ENCODE measurements at regions not wholly inside any gene's neighbourhood (a gene's known extent, or its start where the extent isn't known, plus 50 kb on each side); places are given as distances from the start of the nearest gene placed in this dataset.

DNA sequence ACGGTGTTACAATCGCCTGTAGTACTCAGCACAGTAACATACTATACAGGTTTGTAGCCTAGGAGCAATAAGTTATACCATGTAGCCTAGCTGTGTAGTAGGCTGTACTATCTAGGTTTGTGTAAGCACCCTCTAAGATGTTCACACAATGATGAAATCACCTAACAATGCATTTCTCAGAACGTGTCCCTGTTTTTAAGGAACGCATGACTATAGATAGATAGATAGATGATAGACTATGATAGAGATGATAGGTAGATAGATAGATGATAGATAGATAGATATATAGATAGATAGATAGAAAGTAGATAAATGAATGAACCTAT lies 203.9 kb downstream of the FAM76B start:
- dilution Hi-C loops (cut with MboI; ENCODE audit: extremely low pct_ligation_motif_present, low sequenced_read_pairs), result no loop called here
- DNase-seq (ENCODE audit: low read depth, low spot score) (no peak), FAIRE-seq (no peak)
- no peak overlapping the region for H2AFZ ChIP-seq (ENCODE audit: low read depth, low read length)
- ChIA-PET CTCF (no interaction called here), POLR2A (no interaction called here)
- no peaks in the 10 kb centered on the region for H4K20me1 ChIP-seq (replicated peaks; ENCODE audit: control insufficient read depth, extremely low read depth, insufficient read depth, low read length)
- no peak overlapping the region for H3K4me2 ChIP-seq (ENCODE audit: insufficient read depth, low read length)
- no peaks in the 10 kb centered on the region for H3K36me3 ChIP-seq (ENCODE audit: control insufficient read depth in 2 of 2, extremely low read depth in 1 of 2, insufficient read depth in 2 of 2, low read length in 2 of 2)
- no peak overlapping the region for H3K27ac ChIP-seq (ENCODE audit: insufficient read depth, low read depth, low read length)
- no peak overlapping the region for H3K4me3 ChIP-seq (replicated peaks in 1 of 3; ENCODE audit: insufficient read depth in 1 of 3, low read depth in 1 of 3, low read length in 3 of 3)
- no peaks in the 10 kb centered on the region for H3K27me3 ChIP-seq (ENCODE audit: control insufficient read depth in 2 of 2, insufficient read depth in 2 of 2, low read length in 2 of 2)
- H3K4me1 ChIP-seq (ENCODE audit: control insufficient read depth, extremely low read depth, insufficient read depth, low read length), result no peaks in the 10 kb centered on the region
- no peaks in the 10 kb centered on the region for H3K9me3 ChIP-seq (replicated peaks; ENCODE audit: control insufficient read depth, insufficient read depth, low read length)
- TF ChIP-seq, protein P1, sequence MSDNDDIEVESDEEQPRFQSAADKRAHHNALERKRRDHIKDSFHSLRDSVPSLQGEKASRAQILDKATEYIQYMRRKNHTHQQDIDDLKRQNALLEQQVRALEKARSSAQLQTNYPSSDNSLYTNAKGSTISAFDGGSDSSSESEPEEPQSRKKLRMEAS (IDR thresholded peaks at IDR 0.05; ENCODE audit: insufficient read depth, insufficient read length), result no peak
- TF ChIP-seq POLR2AphosphoS5 (IDR thresholded peaks at IDR 0.05; ENCODE audit: insufficient read depth, low read depth, low read length), result no peak
- no peak for TF ChIP-seq GATA2 (IDR thresholded peaks at IDR 0.05; ENCODE audit: insufficient read depth, insufficient read length, low read depth, low read length)
- TF ChIP-seq POLR2A (IDR thresholded peaks at IDR 0.05; ENCODE audit: low read depth, low read length), result no peak
- no peak for TF ChIP-seq FOS (IDR thresholded peaks at IDR 0.05; ENCODE audit: borderline replicate concordance, insufficient read depth, low read length)
- no peak for TF ChIP-seq MYC (IDR thresholded peaks at IDR 0.05; ENCODE audit: low read depth, low read length)
- TF ChIP-seq, protein P2, sequence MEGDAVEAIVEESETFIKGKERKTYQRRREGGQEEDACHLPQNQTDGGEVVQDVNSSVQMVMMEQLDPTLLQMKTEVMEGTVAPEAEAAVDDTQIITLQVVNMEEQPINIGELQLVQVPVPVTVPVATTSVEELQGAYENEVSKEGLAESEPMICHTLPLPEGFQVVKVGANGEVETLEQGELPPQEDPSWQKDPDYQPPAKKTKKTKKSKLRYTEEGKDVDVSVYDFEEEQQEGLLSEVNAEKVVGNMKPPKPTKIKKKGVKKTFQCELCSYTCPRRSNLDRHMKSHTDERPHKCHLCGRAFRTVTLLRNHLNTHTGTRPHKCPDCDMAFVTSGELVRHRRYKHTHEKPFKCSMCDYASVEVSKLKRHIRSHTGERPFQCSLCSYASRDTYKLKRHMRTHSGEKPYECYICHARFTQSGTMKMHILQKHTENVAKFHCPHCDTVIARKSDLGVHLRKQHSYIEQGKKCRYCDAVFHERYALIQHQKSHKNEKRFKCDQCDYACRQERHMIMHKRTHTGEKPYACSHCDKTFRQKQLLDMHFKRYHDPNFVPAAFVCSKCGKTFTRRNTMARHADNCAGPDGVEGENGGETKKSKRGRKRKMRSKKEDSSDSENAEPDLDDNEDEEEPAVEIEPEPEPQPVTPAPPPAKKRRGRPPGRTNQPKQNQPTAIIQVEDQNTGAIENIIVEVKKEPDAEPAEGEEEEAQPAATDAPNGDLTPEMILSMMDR (IDR thresholded peaks at IDR 0.05; ENCODE audit: extremely low read depth in 1 of 2, insufficient read depth in 1 of 2, low read depth in 1 of 2, low read length in 2 of 2), result no peak
- TF ChIP-seq EZH2 (IDR thresholded peaks at IDR 0.05; ENCODE audit: borderline replicate concordance, low read depth, low read length, severe bottlenecking), result no peak
- no TSS peak for BruUV-seq (replicated peaks)
- no peaks in the 10 kb centered on the region for H3K9me1 ChIP-seq (replicated peaks; ENCODE audit: control insufficient read depth, extremely low read depth, insufficient read depth, low read length)
- no peaks in the 10 kb centered on the region for H3K79me2 ChIP-seq (ENCODE audit: control insufficient read depth, insufficient read depth, low read length)
- H3K9ac ChIP-seq (replicated peaks; ENCODE audit: extremely low read depth, insufficient read depth, low read length), result no peak overlapping the region
- intact Hi-C loops (cut with micrococcal nuclease), result no loop called here

Data from endothelial cell of umbilical vein (primary cell).